Tibial artery (tissue), 4 donors: ENCODE measurements at regions not wholly inside any gene's neighbourhood (a gene's known extent, or its start where the extent isn't known, plus 50 kb on each side); places are given as distances from the start of the nearest gene placed in this dataset.

Experiments used
- DNase-seq, 2 donors: peaks; one replicate each; pipeline ENCODE4 v3.0.0-alpha.2; 2019
- H3K27ac ChIP-seq, 2 donors: fragments of 200-600 bp; sonication (generic) in 1 of 2; 1 replicate in 1 of 2; 2 replicates in 1 of 2; pipeline ENCODE4 v1.5.1; 2018 to 2019; ENCODE audit warnings: mild to moderate bottlenecking in 1 of 2
- H3K27me3 ChIP-seq, 2 donors: fragments of 200-600 bp; sonication (generic) in 1 of 2; one replicate each; pipeline versions ENCODE4 v1.5.1 to v1.6.0; 2016 to 2019
- H3K36me3 ChIP-seq, 3 donors: fragments of 200-600 bp; sonication (generic) in 2 of 3; one replicate each; pipeline ENCODE4 v1.5.1; 2016 to 2019; ENCODE audit warnings: mild to moderate bottlenecking in 2 of 3
- H3K4me1 ChIP-seq, 4 donors: fragments of 200-600 bp; sonication (generic) in 2 of 4; 1 replicate in 3 of 4; 2 replicates in 1 of 4; pipeline ENCODE4 v1.5.1; 2016 to 2019
- H3K4me3 ChIP-seq, 2 donors: fragments of 200-600 bp; sonication (generic) in 1 of 2; 1 replicate in 1 of 2; 2 replicates in 1 of 2; pipeline ENCODE4 v1.5.1; 2018 to 2019; ENCODE audit warnings: mild to moderate bottlenecking in 2 of 2
- H3K9me3 ChIP-seq, 3 donors: fragments of 200-600 bp; sonication (generic) in 1 of 3; one replicate each; pipeline ENCODE4 v1.5.1; 2016 to 2019
- CTCF ChIP-seq, 2 experiments: fragments of 200-600 bp in 1 of 2; fragments of 450-650 bp in 1 of 2; IDR thresholded peaks; one replicate each; pipeline ENCODE4 v1.5.1; 2017 to 2019; ENCODE audit warnings: antibody characterized with exemption in 2 of 2, mild to moderate bottlenecking in 1 of 2, moderate library complexity in 1 of 2
- intact Hi-C: fragments of 100-400 bp; cut with DNase I; formaldehyde crosslinking; loops from one replicate; pipeline ENCODE4 v1.15.0; 2023; ENCODE audit warnings: low total_unique reads

GRCh38 chr14:41072776-41073175, 533.9 kb upstream of the LRFN5 start:
- Histone ChIP-seq H3K27me3 (no peaks in the 10 kb centered on the region), H3K4me3 (no peak overlapping the region), H3K27ac (no peak overlapping the region), H3K9me3 (no peaks in the 10 kb centered on the region), H3K4me1 (no peaks in the 10 kb centered on the region), H3K36me3 (no peaks in the 10 kb centered on the region)
- intact Hi-C loops: no loop called here
- no peak for TF ChIP-seq CTCF (IDR thresholded peaks at IDR 0.05)
- DNase-seq: no peak

- H3K4me3 ChIP-seq: no peak overlapping the region
- no peaks in the 10 kb centered on the region for H3K9me3 ChIP-seq
- intact Hi-C loops: no loop called here
- no peak for DNase-seq
- H3K4me1 ChIP-seq: no peaks in the 10 kb centered on the region
- no peak for TF ChIP-seq CTCF (IDR thresholded peaks at IDR 0.05)
- H3K36me3 ChIP-seq: no peaks in the 10 kb centered on the region
- no peaks in the 10 kb centered on the region for H3K27me3 ChIP-seq
- no peak overlapping the region for H3K27ac ChIP-seq
Observed at GRCh38 chr14:41071351-41071750, 535.3 kb upstream of the LRFN5 start.

GRCh38 chr14:41062826-41063225, 543.9 kb upstream of the LRFN5 start:
- H3K4me3 ChIP-seq: no peak overlapping the region
- H3K4me1 ChIP-seq: no peaks in the 10 kb centered on the region
- intact Hi-C loops: no loop called here
- TF ChIP-seq CTCF (IDR thresholded peaks at IDR 0.05): no peak
- no peak for DNase-seq
- no peaks in the 10 kb centered on the region for H3K27me3 ChIP-seq
- no peaks in the 10 kb centered on the region for H3K36me3 ChIP-seq
- H3K27ac ChIP-seq: no peak overlapping the region
- no peaks in the 10 kb centered on the region for H3K9me3 ChIP-seq

- H3K4me1 ChIP-seq: no peaks in the 10 kb centered on the region
- H3K36me3 ChIP-seq: no peaks in the 10 kb centered on the region
- intact Hi-C loops: no loop called here
- H3K27me3 ChIP-seq: no peaks in the 10 kb centered on the region
- no peaks in the 10 kb centered on the region for H3K9me3 ChIP-seq
- no peak overlapping the region for H3K27ac ChIP-seq
- H3K4me3 ChIP-seq: no peak overlapping the region
- TF ChIP-seq CTCF (IDR thresholded peaks at IDR 0.05): no peak
- DNase-seq: no peak
Observed at GRCh38 chr14:41055589-41055988, 551.1 kb upstream of the LRFN5 start.

GRCh38 chr14:41051801-41052200, 554.9 kb upstream of the LRFN5 start:
- Histone ChIP-seq H3K4me3 (no peak overlapping the region), H3K27me3 (no peaks in the 10 kb centered on the region), H3K27ac (no peak overlapping the region), H3K4me1 (no peaks in the 10 kb centered on the region), H3K36me3 (no peaks in the 10 kb centered on the region), H3K9me3 (no peaks in the 10 kb centered on the region)
- no peak for DNase-seq
- intact Hi-C loops: no loop called here
- TF ChIP-seq CTCF (IDR thresholded peaks at IDR 0.05): no peak

GRCh38 chr14:41047763-41048162, 558.9 kb upstream of the LRFN5 start:
- Histone ChIP-seq H3K4me3 (no peak overlapping the region), H3K27ac (no peak overlapping the region), H3K36me3 (no peaks in the 10 kb centered on the region), H3K9me3 (no peaks in the 10 kb centered on the region), H3K27me3 (no peaks in the 10 kb centered on the region), H3K4me1 (no peaks in the 10 kb centered on the region)
- intact Hi-C loops: no loop called here
- TF ChIP-seq CTCF (IDR thresholded peaks at IDR 0.05): no peak
- DNase-seq: no peak
